Stimulated activated CD4-positive, alpha-beta T cell treated with anti-CD3 and anti-CD28 coated beads, Interleukin-15, amount 100 ng/mL, for 1 hour (primary cell): ENCODE measurements at regions not wholly inside any gene's neighbourhood (a gene's known extent, or its start where the extent isn't known, plus 50 kb on each side); places are given as distances from the start of the nearest gene placed in this dataset.

Source experiments
- DNase-seq, 2 donors: peaks; one replicate each; pipeline ENCODE4 v3.0.0-alpha.2; 2020; ENCODE audit warnings: low read depth in 1 of 2, low spot score in 1 of 2

DNA sequence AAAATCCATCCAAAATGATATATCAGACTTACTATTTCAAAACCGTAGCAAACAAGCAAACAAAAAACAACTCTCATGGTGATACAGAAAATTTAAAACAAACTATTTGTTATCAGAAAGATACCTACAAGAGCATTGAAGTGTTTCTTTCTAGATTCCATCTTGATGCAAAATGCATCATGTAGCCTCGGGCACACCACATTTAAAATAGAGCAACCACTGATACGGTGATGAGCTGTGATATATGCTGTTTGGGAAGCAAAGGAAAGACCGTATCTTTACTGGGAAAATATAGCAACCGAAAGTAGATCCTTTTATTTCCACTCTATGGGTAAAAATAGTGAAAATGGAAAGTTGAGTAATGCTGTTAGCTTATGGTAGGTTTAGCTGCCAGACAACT is 892.0 kb downstream of the GATA3 start:
- no peak for DNase-seq

- no peak for DNase-seq
Observed at GRCh38 chr10:8950978-8951377, 896.5 kb downstream of the GATA3 start.

DNA sequence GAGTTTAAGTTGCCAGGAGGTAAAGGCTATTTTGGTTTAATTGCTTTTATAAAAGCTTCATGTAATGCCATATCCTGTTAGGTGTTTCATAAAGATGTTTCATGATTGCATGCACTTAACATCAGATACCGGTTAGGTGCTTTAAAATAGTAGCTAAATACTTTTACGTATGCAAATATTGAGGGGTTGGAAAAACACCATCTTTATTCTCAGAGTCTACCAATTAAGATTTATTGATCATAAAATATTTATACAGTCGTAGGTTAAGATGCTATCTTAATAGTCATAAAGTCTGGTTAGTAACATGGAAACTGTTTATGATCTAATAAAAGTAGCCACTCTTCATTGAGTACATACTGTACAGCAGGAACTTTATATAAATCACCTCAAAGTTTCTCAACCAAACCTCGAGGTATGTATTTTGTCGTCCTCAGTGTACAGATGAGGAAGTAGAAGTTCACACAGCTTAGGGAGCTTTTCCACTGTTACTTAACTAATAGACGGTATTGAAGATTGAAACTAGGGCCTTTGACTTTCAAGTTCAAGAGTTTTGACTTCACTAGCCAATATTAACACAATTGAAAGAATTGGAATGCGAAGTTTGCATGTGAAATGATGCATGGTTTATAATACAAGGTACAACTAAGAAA is 897.1 kb downstream of the GATA3 start:
- DNase-seq = no peak

- DNase-seq = no peak
Observed at GRCh38 chr10:8956400-8956799, 901.9 kb downstream of the GATA3 start.

GRCh38 chr10:8962249-8962648 is 907.8 kb downstream of the GATA3 start:
- no peak for DNase-seq

- DNase-seq = no peak
Observed at GRCh38 chr10:8967061-8967460, 912.6 kb downstream of the GATA3 start.

- no peak for DNase-seq
Observed at GRCh38 chr10:8969853-8970252, 915.4 kb downstream of the GATA3 start.

DNA sequence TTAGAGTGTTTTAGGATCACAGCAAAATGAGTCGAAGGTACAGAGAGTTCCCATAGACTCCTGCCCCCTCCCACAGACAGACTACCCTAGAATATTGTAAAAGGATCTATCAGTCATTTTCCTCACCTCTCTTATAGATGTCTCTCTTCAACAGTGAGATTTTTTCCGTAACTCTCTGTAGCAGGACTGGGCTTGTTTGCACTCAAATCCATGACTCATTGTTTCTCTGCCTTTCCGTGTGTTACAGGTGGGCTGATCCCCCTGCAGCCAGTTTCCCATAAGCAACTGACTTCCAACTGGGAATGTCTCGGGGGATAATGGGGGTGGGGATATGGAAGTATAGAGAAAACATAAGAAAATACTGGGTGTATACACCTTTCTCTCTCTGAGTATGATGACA is 921.0 kb downstream of the GATA3 start:
- no peak for DNase-seq

- DNase-seq = no peak
Observed at GRCh38 chr10:8978100-8978499, 923.6 kb downstream of the GATA3 start.

DNA sequence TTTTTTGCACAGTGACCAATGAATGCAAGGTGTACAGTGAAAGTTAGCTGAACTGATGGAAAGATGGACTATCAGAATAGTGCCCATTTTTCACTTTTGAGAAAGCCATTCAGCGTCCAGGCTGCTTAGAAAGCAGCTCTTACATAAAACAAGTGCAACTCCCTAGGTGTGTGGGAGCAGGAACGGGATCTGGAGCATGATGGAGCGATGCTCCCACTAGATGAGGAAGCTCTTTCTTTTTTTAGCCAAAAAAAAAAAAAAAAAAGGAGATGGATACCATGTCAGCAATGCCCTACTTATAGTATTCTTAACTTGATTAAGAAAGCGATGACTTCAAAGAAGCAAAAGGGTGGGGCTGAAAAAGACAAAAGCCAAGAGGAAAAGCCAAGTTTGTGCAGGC is 925.5 kb downstream of the GATA3 start:
- DNase-seq = no peak

DNA sequence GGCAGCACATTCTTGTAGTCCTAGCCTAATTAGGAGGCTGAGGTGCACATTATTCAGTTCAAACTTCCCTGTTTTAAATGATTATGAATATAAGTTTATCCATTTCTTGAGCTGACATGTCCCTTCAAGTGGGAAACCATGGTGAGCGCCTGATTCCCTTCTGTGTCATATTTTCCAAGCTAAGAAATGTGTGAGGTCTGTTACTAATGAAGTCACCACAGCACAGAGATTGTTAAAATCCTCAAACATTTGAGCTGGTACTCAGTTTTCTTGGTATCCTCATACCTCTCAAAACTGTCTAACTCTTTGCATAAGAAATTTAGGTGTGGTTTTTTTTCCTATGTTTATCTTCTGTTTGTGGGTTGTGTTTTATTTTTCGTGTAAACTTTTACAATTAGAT is 926.8 kb downstream of the GATA3 start:
- DNase-seq = no peak

DNA sequence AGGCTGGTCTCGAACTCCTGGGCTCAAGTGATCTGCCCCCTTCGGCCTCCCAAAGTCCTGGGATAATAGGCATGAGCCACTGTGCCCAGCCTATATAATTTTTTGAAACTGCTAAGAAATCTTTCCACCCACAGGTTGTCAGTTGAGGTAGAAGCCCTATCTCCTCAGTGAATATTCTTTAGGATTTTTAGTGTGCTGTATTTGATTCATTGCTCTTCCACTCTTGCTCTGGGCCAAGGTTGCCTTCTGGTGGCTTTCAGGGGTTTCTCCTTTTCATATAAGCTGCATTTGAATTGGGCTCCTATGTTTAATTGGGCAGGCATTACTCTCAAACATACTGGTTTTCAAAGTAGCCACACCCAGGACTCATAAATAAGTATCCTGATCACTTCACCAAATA is 931.2 kb downstream of the GATA3 start:
- no peak for DNase-seq

DNA sequence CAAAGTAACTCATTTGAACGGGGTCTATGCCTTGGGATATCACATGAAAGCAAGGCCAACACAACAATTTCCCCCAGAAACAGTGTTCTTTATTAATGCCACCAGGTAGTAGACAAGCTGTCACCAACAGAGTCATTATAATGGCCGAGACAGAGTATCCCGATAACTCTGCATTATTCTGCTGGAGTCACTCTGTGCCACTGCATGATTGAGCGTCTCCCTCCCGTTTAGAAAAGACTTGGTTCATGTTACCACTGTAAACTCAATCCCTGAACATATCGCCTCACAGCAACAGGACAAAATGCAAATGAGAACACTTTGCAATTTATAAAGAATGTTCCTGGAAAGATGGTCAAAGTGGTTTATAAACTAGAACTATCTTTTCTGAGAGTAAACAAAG is 932.5 kb downstream of the GATA3 start:
- DNase-seq = no peak

- no peak for DNase-seq
Observed at GRCh38 chr10:8987712-8988111, 933.2 kb downstream of the GATA3 start.

DNA sequence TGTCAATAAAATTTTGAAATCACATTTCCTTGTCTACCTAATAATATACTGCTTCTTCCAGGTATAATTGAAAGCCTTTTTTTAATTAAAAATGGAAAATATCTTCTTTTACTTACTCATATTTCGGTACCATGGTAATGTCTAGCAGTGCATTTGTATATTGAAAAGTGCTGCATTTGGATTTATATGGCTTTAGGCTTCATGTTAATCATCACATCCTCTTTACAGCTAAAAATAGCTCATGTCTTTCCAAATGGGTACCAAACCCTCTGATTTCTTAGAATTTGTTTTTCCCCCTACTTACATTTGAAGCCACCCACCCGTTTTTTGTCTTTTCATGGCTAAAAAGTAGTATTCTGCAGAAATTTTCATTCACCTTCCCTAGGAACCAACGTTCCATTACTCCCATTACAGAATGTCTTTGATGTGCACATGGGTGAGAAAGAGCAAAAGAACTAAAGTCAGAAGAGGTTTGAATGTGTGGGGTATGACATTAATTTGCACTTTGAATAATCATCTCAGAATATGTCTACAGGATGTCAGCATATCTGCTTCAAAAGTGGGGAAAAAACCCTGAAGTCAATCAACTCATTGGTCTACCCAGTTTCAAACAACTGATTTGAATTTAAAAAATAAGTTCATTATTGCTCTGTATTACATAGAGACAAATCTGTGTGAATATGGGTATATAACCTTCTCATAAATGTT is 935.9 kb downstream of the GATA3 start:
- DNase-seq = no peak

DNA sequence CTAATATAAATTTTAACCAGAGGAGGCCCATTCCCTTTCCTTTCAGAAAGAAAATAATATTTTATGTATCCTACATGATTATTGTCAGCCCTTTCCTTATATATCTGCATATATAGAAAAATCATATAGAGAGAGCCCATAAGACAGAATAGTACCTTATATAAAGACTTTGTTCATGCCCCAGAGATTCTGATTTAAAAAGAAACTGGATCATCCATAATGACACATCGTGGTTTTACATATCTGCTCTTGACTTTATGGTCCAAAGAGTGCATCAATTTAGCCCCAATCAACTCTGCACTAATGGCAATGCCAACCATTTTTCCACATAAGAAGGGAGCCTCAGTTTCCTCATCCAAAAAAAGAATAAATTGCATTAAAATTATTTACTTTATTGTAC is 937.5 kb downstream of the GATA3 start:
- DNase-seq = no peak

DNA sequence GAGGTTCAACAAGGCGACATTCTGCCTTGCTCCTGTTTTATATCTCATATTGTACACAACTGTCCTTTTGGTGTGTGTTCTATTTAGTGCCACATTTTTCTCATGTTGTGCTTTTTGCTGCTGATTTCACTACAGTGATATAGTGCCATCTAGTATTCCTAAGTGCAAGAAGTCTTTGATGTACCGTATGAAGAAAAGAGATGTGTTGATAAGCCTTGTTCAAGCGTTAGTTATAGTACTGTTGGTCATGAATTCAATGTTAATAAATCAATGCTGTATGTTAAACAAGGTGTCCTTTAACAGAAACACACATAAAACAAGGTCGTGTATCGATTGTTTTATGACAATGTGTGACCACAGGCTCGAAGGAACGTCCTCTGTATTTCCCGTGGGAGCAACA is 939.4 kb downstream of the GATA3 start:
- DNase-seq = no peak

DNA sequence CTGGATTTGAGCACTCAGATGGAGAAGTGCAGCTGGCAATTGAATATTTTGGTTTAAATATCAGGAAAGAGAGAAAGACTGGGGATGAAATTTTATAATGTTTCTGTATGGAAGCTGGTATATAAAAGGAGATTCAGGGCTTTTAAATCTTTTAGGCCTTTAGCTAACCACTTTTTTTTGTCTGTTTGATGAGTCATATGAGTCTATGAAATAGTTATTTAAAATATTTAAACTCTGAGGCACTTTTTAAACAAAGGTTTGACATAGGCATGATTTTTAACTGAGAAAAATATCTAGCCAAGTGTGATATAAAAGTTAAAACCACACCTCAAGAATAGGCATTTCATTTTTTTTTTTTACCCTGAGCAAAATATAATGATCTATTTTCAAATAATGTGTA is 944.3 kb downstream of the GATA3 start:
- no peak for DNase-seq

GRCh38 chr10:9003122-9003521 is 948.6 kb downstream of the GATA3 start:
- DNase-seq = no peak

DNA sequence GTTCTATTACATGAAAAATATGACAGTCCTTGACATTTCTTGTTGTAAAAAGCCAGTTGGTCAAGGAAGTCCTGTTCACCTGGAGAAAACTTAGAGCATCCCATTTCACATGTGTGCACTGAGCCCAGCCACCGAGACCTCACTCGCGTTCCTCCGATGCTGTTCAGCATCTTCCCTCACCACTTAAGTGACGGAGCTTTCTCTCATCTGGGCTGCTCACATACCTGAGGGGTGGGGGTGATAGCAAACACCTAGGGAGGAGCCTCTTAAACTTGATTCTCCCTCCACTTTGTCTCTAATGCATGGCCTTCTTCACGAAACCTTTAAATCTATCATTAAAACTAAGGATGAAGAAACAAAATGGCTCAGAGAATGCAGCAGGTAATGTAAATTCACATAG is 950.2 kb downstream of the GATA3 start:
- DNase-seq = no peak

DNA sequence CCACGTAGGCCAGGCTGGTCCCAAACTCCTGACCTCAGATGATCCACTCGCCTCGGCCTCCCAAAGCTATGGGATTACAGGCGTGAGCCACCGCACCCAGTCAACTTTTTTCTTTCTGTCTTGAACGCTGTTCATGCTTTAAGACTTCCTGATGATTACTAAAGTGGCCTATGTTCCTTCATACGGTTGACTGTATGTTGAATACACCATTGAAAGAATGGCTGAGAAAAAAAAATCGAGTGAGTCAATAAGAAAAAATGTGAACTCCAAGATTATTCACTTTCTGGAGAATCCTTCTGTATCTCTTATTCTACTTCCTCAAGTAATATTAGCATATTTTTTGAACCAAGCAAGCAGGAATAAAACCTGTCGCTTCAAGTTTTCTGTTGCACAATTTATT is 955.0 kb downstream of the GATA3 start:
- DNase-seq = no peak

DNA sequence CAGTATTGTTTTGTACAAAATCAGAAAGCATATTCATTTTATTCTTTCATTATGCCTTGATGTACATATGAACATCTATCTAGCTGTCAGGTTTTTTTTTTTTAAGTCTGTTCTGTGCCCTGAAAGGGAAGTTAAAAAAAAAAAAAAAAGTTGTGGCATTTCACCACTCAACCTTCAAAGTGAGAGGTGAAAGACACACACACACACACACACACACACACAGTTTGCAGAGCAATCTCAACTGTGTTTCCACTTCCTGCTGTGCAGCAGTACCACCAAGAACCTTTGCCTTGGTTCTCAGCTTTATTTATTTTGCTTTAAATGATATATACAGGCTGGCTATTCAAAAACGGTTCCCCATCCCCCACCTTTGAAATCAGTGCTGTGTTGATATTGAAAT is 955.6 kb downstream of the GATA3 start:
- peak in 1 of 2 donors; percentile 10 for DNase-seq
